NCI-H748 treated with DMSO at 0.1 percent for 48 hours (cell line): ENCODE measurements at regions not wholly inside any gene's neighbourhood (a gene's known extent, or its start where the extent isn't known, plus 50 kb on each side); places are given as distances from the start of the nearest gene placed in this dataset.
"Not testable (repeated sequence)": the region's sequence is repeated elsewhere in the genome, so short reads cannot be mapped to it uniquely, and the experiment has no call there.

Source experiments
- DNase-seq: peaks from one replicate; lab custom pipeline; 2025; lab: John Stamatoyannopoulos, UW

- not testable (repeated sequence) for DNase-seq
Measured at GRCh38 chr16:29108625-29109169, 123.8 kb downstream of the LAT start.

GRCh38 chr16:29107299-29107698, 122.4 kb downstream of the LAT start:
- DNase-seq: no peak

GRCh38 chr16:29106259-29106908, 121.5 kb downstream of the LAT start:
- DNase-seq: not testable (repeated sequence)

- not testable (repeated sequence) for DNase-seq
Measured at GRCh38 chr16:29104600-29104999, 119.7 kb downstream of the LAT start.

GRCh38 chr16:29097965-29098364, 113.1 kb downstream of the LAT start:
- not testable (repeated sequence) for DNase-seq

- not testable (repeated sequence) for DNase-seq
Measured at GRCh38 chr16:29094729-29095624, 110.1 kb downstream of the LAT start.

- DNase-seq: not testable (repeated sequence)
Measured at GRCh38 chr16:29094325-29094724, 109.5 kb downstream of the LAT start.

- not testable (repeated sequence) for DNase-seq
Measured at GRCh38 chr16:29089679-29090078, 104.8 kb downstream of the LAT start.

- not testable (repeated sequence) for DNase-seq
Measured at GRCh38 chr16:29087673-29088072, 102.8 kb downstream of the LAT start.

GRCh38 chr16:29081829-29082639, 97.2 kb downstream of the LAT start:
- DNase-seq: not testable (repeated sequence)

GRCh38 chr16:29074554-29075402, 89.9 kb downstream of the LAT start:
- DNase-seq: not testable (repeated sequence)

- DNase-seq: not testable (repeated sequence)
Measured at GRCh38 chr16:29062235-29062634, 77.4 kb downstream of the LAT start.

- not testable (repeated sequence) for DNase-seq
Measured at GRCh38 chr16:29061467-29061921, 76.6 kb downstream of the LAT start.

- DNase-seq: not testable (repeated sequence)
Measured at GRCh38 chr16:29060022-29060810, 75.4 kb downstream of the LAT start.

- DNase-seq: not testable (repeated sequence)
Measured at GRCh38 chr16:29059575-29059974, 74.7 kb downstream of the LAT start.
